Esophagus (tissue), 2 donors: ENCODE measurements at regions not wholly inside any gene's neighbourhood (a gene's known extent, or its start where the extent isn't known, plus 50 kb on each side); places are given as distances from the start of the nearest gene placed in this dataset.

Source experiments
- H3K27ac ChIP-seq, 2 donors: one replicate each; pipeline ENCODE4 v1.5.1; 2013; ENCODE audit warnings: low read depth in 2 of 2, mild to moderate bottlenecking in 2 of 2, inconsistent platforms in 1 of 2, low read length in 1 of 2, moderate library complexity in 1 of 2
- H3K27me3 ChIP-seq, 2 donors: one replicate each; pipeline ENCODE4 v1.6.1; 2013; ENCODE audit warnings: low read length in 2 of 2, control low read depth in 1 of 2, mild to moderate bottlenecking in 1 of 2; ENCODE audit not compliant: insufficient read depth in 2 of 2, control insufficient read depth in 1 of 2
- H3K36me3 ChIP-seq, 2 donors: one replicate each; pipeline ENCODE4 v1.6.1; 2013; ENCODE audit warnings: low read length in 1 of 2; ENCODE audit not compliant: control insufficient read depth in 2 of 2, insufficient read depth in 2 of 2
- H3K4me1 ChIP-seq, 2 donors: one replicate each; pipeline ENCODE4 v1.6.1; 2013; ENCODE audit warnings: low read length in 1 of 2; ENCODE audit not compliant: control insufficient read depth in 2 of 2, insufficient read depth in 2 of 2
- H3K4me3 ChIP-seq, 2 donors: one replicate each; pipeline ENCODE4 v1.5.1; 2013; ENCODE audit warnings: low read length in 2 of 2, mild to moderate bottlenecking in 2 of 2, low read depth in 1 of 2, moderate library complexity in 1 of 2
- H3K9me3 ChIP-seq, 2 donors: one replicate each; pipeline ENCODE4 v1.6.1; 2013; ENCODE audit warnings: mild to moderate bottlenecking in 2 of 2, low read depth in 1 of 2, low read length in 1 of 2, moderate library complexity in 1 of 2; ENCODE audit not compliant: control insufficient read depth in 2 of 2, insufficient read depth in 1 of 2
- WGBS, 2 donors: extraction: QIAGEN DNeasy Blood & Tissue Kit; methylation state at CpG; one replicate each; pipeline ENCODE4 v1.1.7; 2013; 5-methylcytosine and 5-hydroxymethylcytosine counted together
- donor health status: healthy with polysubstance abuse.
- donor health status: Bipolar disorder and iron deficiency.

- peaks cover 0 to 3% of the 10 kb centered on the region in 2 donors for H3K4me1 ChIP-seq
Observed at GRCh38 chr14:65359503-65359902, 53.0 kb upstream of the FUT8 start.

DNA sequence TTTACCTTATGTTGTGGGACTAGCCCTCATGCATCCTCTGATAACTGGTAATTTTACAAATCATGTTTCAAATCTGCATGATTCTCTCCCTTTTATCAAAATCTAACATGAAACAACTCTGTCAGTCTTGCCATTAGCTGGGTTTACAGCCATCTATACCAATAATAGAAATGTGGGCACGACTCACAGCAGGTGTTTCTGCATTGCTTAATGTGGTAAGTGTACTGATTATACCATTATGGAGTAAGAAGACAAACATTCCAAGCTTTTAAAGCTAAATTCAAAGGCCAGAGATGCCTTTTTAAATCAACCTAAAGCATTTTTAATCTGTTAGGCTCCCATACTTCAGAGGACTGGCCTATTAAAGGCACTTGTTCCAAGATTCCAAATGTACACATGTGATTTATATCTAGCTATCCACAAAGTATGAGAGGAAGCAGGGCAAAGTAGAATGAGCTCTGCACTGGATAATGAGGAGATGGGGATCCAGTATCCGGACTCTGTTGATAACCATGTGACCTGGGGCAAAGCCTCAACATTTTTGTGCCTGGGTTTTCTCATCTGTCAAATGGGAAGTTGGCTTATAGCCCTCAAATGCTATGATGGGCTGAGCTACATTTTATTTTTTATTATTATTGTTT, 52.3 kb upstream of the FUT8 start:
- H3K4me1 ChIP-seq = peaks cover 0 to 3% of the 10 kb centered on the region in 2 donors
- H3K27me3 ChIP-seq = no peaks in the 10 kb centered on the region
- no peak overlapping the region for H3K27ac ChIP-seq
- H3K4me3 ChIP-seq = no peak overlapping the region
- WGBS, 2 donors = 67 to 69% methylated on average over 2 of the region's 2 CpGs
- no peaks in the 10 kb centered on the region for H3K9me3 ChIP-seq
- H3K36me3 ChIP-seq = no peaks in the 10 kb centered on the region

More at GRCh38 chr14:65359503-65359902, 53.0 kb upstream of the FUT8 start:
- Histone ChIP-seq H3K9me3 (no peaks in the 10 kb centered on the region), H3K27me3 (no peaks in the 10 kb centered on the region), H3K4me3 (no peak overlapping the region), H3K27ac (peak overlapping the region in 1 of 2 donors; percentile 36), H3K36me3 (no peaks in the 10 kb centered on the region)
- WGBS, 2 donors = 40 to 45% methylated on average over 3 of the region's 3 CpGs

DNA sequence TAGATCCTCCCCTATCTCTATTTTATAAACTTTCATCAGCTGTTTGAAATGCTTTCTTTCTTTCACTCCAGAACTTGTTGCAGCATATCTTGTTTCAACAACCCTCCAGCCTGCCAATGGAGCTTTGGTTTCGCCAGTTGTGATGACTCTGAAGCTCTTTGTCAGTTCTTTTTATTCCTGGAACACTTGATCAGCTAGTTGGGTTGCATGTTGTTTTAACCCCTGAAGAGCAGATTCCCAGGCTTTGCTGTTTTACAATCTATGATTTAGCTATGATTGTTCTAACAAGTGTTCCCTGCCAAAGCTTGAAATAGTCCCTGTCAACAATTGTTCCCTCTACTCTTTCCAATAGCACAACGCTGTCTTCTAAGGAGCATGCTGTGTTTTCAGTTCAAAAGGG, 50.6 kb upstream of the FUT8 start:
- Histone ChIP-seq H3K36me3 (no peaks in the 10 kb centered on the region), H3K27me3 (no peaks in the 10 kb centered on the region), H3K27ac (peak overlapping the region; percentile 71 to 77), H3K9me3 (no peaks in the 10 kb centered on the region), H3K4me1 (peaks cover 0 to 3% of the 10 kb centered on the region in 2 donors), H3K4me3 (no peak overlapping the region)
- 25 to 48% methylated on average over 2 of the region's 2 CpGs for WGBS, 2 donors
